ENCODE measurements at regions not wholly inside any gene's neighbourhood (a gene's known extent, or its start where the extent isn't known, plus 50 kb on each side); places are given as distances from the start of the nearest gene placed in this dataset.

DNA sequence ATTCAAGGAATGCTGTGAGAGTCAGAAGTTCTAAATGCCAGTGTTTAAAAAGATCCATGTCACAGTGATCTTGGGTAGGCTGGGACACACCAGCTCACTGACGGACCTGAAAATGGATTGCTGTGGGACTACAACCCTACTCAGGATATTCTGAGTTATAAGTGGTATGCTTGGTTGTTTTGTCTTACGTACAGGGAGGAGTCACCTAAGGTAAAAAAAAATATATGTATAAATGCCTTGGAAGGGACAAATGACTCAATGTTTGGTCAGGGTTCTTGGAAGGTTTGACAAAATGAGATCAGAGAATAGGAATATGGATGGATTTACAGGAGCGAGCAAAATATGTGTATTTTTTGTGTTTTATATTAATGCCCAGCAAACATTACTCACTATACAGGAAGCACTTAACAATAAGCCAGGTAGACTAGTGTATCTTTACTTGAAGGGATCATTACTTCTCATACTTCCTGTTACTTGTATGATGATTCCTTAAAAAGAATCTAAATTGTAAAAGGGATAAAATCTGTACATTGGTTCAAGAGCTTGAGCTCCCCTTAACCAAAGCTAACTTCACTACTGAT lies 767.3 kb downstream of the GBE1 start:
- no peak for DNase-seq (ENCODE audit: low read depth)
- H3K4me3 ChIP-seq (ENCODE audit: control insufficient read depth, low read depth, low read length) = no peak overlapping the region
- TF ChIP-seq CTCF (IDR thresholded peaks at IDR 0.05; ENCODE audit: control insufficient read depth, insufficient read depth, low read depth, low read length, missing control alignments) = no peak

DNA sequence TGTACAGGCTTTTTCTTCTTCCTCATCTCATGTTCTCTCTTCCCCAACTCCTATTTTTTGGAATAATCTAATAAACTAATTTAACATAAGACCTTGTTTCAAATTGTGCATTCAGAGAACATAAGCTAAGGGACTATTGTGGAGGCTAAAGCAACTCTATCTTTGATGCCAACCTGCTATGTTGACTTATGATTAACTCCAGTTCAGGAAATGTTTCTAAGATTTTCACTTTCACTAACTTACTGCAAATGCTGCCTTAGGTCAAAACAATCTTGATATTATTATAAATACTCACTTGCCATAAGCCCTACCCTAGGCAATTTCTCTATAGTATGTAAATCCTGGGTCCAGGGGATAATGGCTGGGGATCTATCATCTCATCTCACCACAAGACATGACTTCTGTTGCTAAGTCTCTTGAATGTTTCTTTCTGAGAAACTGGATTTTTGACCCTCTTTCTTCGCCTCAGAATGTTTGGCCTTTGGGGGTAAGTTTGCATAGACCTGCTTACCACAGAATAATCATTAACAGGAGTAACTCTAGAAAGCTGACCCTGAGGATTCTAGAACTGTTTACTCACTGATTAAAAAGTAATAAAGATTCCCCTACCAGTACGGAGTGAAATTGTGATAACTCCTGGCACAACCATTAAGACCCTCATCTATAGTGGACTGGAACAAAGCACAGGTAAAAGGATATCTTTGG lies 768.1 kb downstream of the GBE1 start:
- H3K4me3 ChIP-seq (ENCODE audit: control insufficient read depth, low read depth, low read length) = no peak overlapping the region
- no peak for DNase-seq (ENCODE audit: low read depth)
- no peak for TF ChIP-seq CTCF (IDR thresholded peaks at IDR 0.05; ENCODE audit: control insufficient read depth, insufficient read depth, low read depth, low read length, missing control alignments)

DNA sequence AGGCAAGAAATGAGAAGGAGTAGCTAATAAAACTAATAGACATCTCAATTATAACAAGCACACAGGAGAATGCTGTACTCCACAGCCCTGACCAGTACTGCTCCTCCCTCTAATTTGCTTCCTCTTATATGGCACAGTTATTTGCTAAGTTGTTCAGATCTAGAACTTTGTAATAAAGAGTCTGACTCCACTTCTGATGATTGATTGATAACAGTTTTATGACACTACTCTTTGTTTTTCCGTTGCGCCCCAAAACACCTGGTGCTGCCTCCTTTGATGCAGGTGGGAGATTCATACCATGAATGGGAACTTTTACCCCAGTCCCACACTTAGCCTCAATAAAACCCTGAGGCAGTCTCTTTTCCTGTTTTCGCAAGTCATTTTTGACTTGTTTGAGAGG lies 777.7 kb downstream of the GBE1 start:
- no peak overlapping the region for H3K4me3 ChIP-seq (ENCODE audit: control insufficient read depth, low read depth, low read length)
- DNase-seq (ENCODE audit: low read depth) = no peak
- TF ChIP-seq CTCF (IDR thresholded peaks at IDR 0.05; ENCODE audit: control insufficient read depth, insufficient read depth, low read depth, low read length, missing control alignments) = no peak

DNA sequence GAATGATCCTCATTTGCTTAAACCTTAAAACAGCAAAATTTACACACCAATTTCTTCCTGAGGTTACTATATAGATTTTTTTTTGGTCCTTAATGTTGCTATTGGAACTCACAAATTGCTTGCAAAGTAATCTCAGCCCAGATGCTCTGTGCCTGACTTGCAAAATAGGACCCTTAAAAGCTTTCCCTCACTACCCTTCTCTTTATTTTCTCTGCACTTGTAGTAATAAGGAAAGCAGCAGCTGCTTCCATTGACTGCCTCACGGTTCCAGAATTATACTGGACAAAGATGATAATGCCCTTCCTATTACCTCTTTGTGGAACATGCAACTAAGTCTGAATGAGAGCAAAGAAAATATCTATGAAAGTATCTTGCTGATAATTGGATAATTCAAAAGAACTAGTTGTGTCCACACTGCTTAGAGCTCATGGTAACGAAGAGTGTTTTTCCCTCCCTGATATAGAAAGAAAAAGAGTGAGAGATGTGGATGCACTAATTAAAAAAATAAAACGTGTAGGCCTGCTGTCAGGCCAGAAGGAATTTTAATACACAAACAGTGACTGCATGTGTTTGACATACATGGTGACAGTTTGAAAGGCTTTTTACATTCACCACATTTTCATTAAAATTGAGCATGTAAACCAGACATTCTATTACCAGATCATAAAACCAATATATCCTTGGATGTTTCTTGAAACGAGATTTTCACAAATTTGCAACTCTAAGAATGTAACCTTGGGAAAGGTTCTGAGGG lies 783.1 kb downstream of the GBE1 start:
- H3K4me3 ChIP-seq (ENCODE audit: control insufficient read depth, low read depth, low read length) = no peak overlapping the region
- DNase-seq (ENCODE audit: low read depth) = no peak
- TF ChIP-seq CTCF (IDR thresholded peaks at IDR 0.05; ENCODE audit: control insufficient read depth, insufficient read depth, low read depth, low read length, missing control alignments) = no peak

GRCh38 chr3:80970292-80970691 lies 791.2 kb downstream of the GBE1 start:
- no peak overlapping the region for H3K4me3 ChIP-seq (ENCODE audit: control insufficient read depth, low read depth, low read length)
- no peak for DNase-seq (ENCODE audit: low read depth)
- no peak for TF ChIP-seq CTCF (IDR thresholded peaks at IDR 0.05; ENCODE audit: control insufficient read depth, insufficient read depth, low read depth, low read length, missing control alignments)

GRCh38 chr3:80929576-80929975 lies 831.9 kb downstream of the GBE1 start:
- no peak overlapping the region for H3K4me3 ChIP-seq (ENCODE audit: control insufficient read depth, low read depth, low read length)
- DNase-seq (ENCODE audit: low read depth) = no peak
- TF ChIP-seq CTCF (IDR thresholded peaks at IDR 0.05; ENCODE audit: control insufficient read depth, insufficient read depth, low read depth, low read length, missing control alignments) = no peak
